Endothelial cell (in vitro differentiated cells): ENCODE measurements at regions not wholly inside any gene's neighbourhood (a gene's known extent, or its start where the extent isn't known, plus 50 kb on each side); places are given as distances from the start of the nearest gene placed in this dataset.

ENCODE experiments used
- DNase-seq: peaks from one replicate; pipeline ENCODE4 v3.0.0; 2021; ENCODE audit warnings: low spot score
- H3K27ac Mint-ChIP-seq: one replicate; pipeline ENCODE4 v1.8.0; 2021; ENCODE audit warnings: mixed read lengths, inconsistent platforms; ENCODE audit not compliant: unreplicated experiment
- H3K27me3 Mint-ChIP-seq: one replicate; pipeline ENCODE4 v1.8.0; 2021; ENCODE audit warnings: mild to moderate bottlenecking, moderate library complexity, mixed read lengths, inconsistent platforms; ENCODE audit not compliant: unreplicated experiment
- H3K36me3 Mint-ChIP-seq: one replicate; pipeline ENCODE4 v1.8.0; 2021; ENCODE audit warnings: mild to moderate bottlenecking, low read depth, mixed read lengths, inconsistent platforms; ENCODE audit not compliant: unreplicated experiment
- H3K4me1 Mint-ChIP-seq: one replicate; pipeline ENCODE4 v1.8.0; 2021; ENCODE audit warnings: mild to moderate bottlenecking, mixed read lengths, inconsistent platforms; ENCODE audit not compliant: unreplicated experiment
- H3K4me3 Mint-ChIP-seq: one replicate; pipeline ENCODE4 v1.8.0; 2021; ENCODE audit warnings: mild to moderate bottlenecking, mixed read lengths, inconsistent platforms; ENCODE audit not compliant: unreplicated experiment
- H3K9me3 Mint-ChIP-seq: one replicate; pipeline ENCODE4 v1.8.0; 2021; ENCODE audit warnings: mixed read lengths, inconsistent platforms; ENCODE audit not compliant: unreplicated experiment
- CTCF ChIP-seq: fragments of 200-600 bp; sonication (generic); IDR thresholded peaks from one replicate; pipeline ENCODE4 v1.5.0; 2021; ENCODE audit warnings: antibody characterized with exemption; ENCODE audit not compliant: unreplicated experiment

- DNase-seq: no peak
- Mint-ChIP-seq H3K9me3 (no peaks in the 10 kb centered on the region), H3K27me3 (no peaks in the 10 kb centered on the region), H3K4me1 (peaks cover 2% of the 10 kb centered on the region), H3K27ac (no peak overlapping the region), H3K36me3 (no peaks in the 10 kb centered on the region), H3K4me3 (no peak overlapping the region)
- TF ChIP-seq CTCF: no peak
These were observed 115.8 kb downstream of the SINHCAF start for GRCh38 chr12:31210104-31210503.

- Mint-ChIP-seq H3K9me3 (no peaks in the 10 kb centered on the region), H3K27me3 (no peaks in the 10 kb centered on the region), H3K4me1 (no peaks in the 10 kb centered on the region), H3K4me3 (no peak overlapping the region), H3K27ac (no peak overlapping the region), H3K36me3 (no peaks in the 10 kb centered on the region)
- TF ChIP-seq CTCF: no peak
- no peak for DNase-seq
These were observed 115.4 kb downstream of the SINHCAF start for GRCh38 chr12:31210541-31210940.

GRCh38 chr12:31214626-31215517, 111.1 kb downstream of the SINHCAF start:
- no peak overlapping the region for H3K4me3 Mint-ChIP-seq
- no peaks in the 10 kb centered on the region for H3K9me3 Mint-ChIP-seq
- H3K27ac Mint-ChIP-seq: no peak overlapping the region
- peaks cover 11% of the 10 kb centered on the region for H3K36me3 Mint-ChIP-seq
- no peak for DNase-seq
- H3K4me1 Mint-ChIP-seq: peaks cover 12% of the 10 kb centered on the region
- peaks cover 10% of the 10 kb centered on the region for H3K27me3 Mint-ChIP-seq
- TF ChIP-seq CTCF: no peak

GRCh38 chr12:31215518-31216232, 110.3 kb downstream of the SINHCAF start:
- no peak for TF ChIP-seq CTCF
- H3K36me3 Mint-ChIP-seq: peaks cover 11% of the 10 kb centered on the region
- no peak for DNase-seq
- H3K9me3 Mint-ChIP-seq: no peaks in the 10 kb centered on the region
- peaks cover 10% of the 10 kb centered on the region for H3K27me3 Mint-ChIP-seq
- peaks cover 12% of the 10 kb centered on the region for H3K4me1 Mint-ChIP-seq
- H3K27ac Mint-ChIP-seq: no peak overlapping the region
- H3K4me3 Mint-ChIP-seq: no peak overlapping the region

- H3K27me3 Mint-ChIP-seq: peaks cover 10% of the 10 kb centered on the region
- H3K4me3 Mint-ChIP-seq: no peak overlapping the region
- H3K36me3 Mint-ChIP-seq: peaks cover 11% of the 10 kb centered on the region
- H3K4me1 Mint-ChIP-seq: peaks cover 12% of the 10 kb centered on the region
- no peak overlapping the region for H3K27ac Mint-ChIP-seq
- H3K9me3 Mint-ChIP-seq: no peaks in the 10 kb centered on the region
- DNase-seq: no peak
- TF ChIP-seq CTCF: no peak
These were observed 109.5 kb downstream of the SINHCAF start for GRCh38 chr12:31216479-31216878.
